HG02763 (cell line): ENCODE measurements at regions not wholly inside any gene's neighbourhood (a gene's known extent, or its start where the extent isn't known, plus 50 kb on each side); places are given as distances from the start of the nearest gene placed in this dataset.
"Not testable (repeated sequence)": the region's sequence is repeated elsewhere in the genome, so short reads cannot be mapped to it uniquely, and the experiment has no call there.

ENCODE experiments used
- ATAC-seq: cut with Tn5 transposase; IDR thresholded peaks from one replicate; pipeline ENCODE4 v1.9.1; 2021; ENCODE audit warnings: mild to moderate bottlenecking, moderate library complexity; ENCODE audit not compliant: unreplicated experiment

GRCh38 chr6:115575285-115575684, 485.4 kb downstream of the FRK start:
- ATAC-seq = no peak

GRCh38 chr6:115573861-115574260, 486.8 kb downstream of the FRK start:
- ATAC-seq = no peak

- no peak for ATAC-seq
Observed at GRCh38 chr6:115570331-115570730, 490.4 kb downstream of the FRK start.

GRCh38 chr6:115554060-115554459, 506.6 kb downstream of the FRK start:
- no peak for ATAC-seq

- ATAC-seq = no peak
Observed at GRCh38 chr6:115551527-115551926, 509.2 kb downstream of the FRK start.

GRCh38 chr6:115545672-115545986, 515.1 kb downstream of the FRK start:
- no peak for ATAC-seq

- ATAC-seq = no peak
Observed at GRCh38 chr6:115544765-115545671, 515.7 kb downstream of the FRK start.

GRCh38 chr6:115540077-115540869, 520.4 kb downstream of the FRK start:
- ATAC-seq = no peak

- ATAC-seq = no peak
Observed at GRCh38 chr6:115539531-115539930, 521.2 kb downstream of the FRK start.

GRCh38 chr6:115524821-115525220, 535.9 kb downstream of the FRK start:
- ATAC-seq = no peak

- not testable (repeated sequence) for ATAC-seq
Observed at GRCh38 chr6:115521747-115522146, 538.9 kb downstream of the FRK start.

GRCh38 chr6:115514656-115515055, 546.0 kb downstream of the FRK start:
- no peak for ATAC-seq

GRCh38 chr6:115512923-115513322, 547.8 kb downstream of the FRK start:
- no peak for ATAC-seq

GRCh38 chr6:115511771-115512170, 548.9 kb downstream of the FRK start:
- no peak for ATAC-seq

- not testable (repeated sequence) for ATAC-seq
Observed at GRCh38 chr6:115502432-115502831, 558.3 kb downstream of the FRK start.

GRCh38 chr6:115495184-115495583, 565.5 kb downstream of the FRK start:
- ATAC-seq = no peak

GRCh38 chr6:115487331-115487730, 573.4 kb downstream of the FRK start:
- no peak for ATAC-seq

- ATAC-seq = no peak
Observed at GRCh38 chr6:115485400-115485799, 575.3 kb downstream of the FRK start.

- ATAC-seq = not testable (repeated sequence)
Observed at GRCh38 chr6:115480543-115480942, 580.1 kb downstream of the FRK start.

GRCh38 chr6:115474443-115475041, 586.1 kb downstream of the FRK start:
- ATAC-seq = no peak

- no peak for ATAC-seq
Observed at GRCh38 chr6:115468272-115469005, 592.3 kb downstream of the FRK start.
